ENCODE measurements at regions not wholly inside any gene's neighbourhood (a gene's known extent, or its start where the extent isn't known, plus 50 kb on each side); places are given as distances from the start of the nearest gene placed in this dataset.

- Histone ChIP-seq H3K79me1 (ENCODE audit: low read depth, low read length) (no peaks in the 10 kb centered on the region), H2BK15ac (ENCODE audit: low read length) (no peak overlapping the region), H3K9me3 (ENCODE audit: insufficient read depth in 2 of 2, low read depth in 1 of 2, low read length in 1 of 2) (no peaks in the 10 kb centered on the region), H3K4me1 (replicated peaks in 1 of 4; ENCODE audit: control insufficient read depth in 3 of 4, insufficient read depth in 4 of 4, low read length in 3 of 4) (no peaks in the 10 kb centered on the region), H3K4ac (replicated peaks; ENCODE audit: insufficient read length, low read depth, low read length) (no peak overlapping the region), H3K23ac (ENCODE audit: insufficient read length) (no peak overlapping the region), H3K4me3 (ENCODE audit: extremely low read depth in 1 of 4, insufficient read depth in 2 of 4, low read depth in 3 of 4, low read length in 4 of 4) (no peak overlapping the region), H4K5ac (ENCODE audit: insufficient read length, low read depth, low read length) (no peak overlapping the region), H3K18ac (ENCODE audit: extremely low read depth, low read length) (no peak overlapping the region; the same call in 1 of the 2 replicates), H3K79me2 (ENCODE audit: control insufficient read depth in 1 of 2, insufficient read depth in 2 of 2, low read length in 2 of 2) (no peaks in the 10 kb centered on the region), H4K20me1 (replicated peaks in 1 of 2; ENCODE audit: control insufficient read depth in 1 of 2, insufficient read depth in 2 of 2, low read length in 2 of 2) (no peaks in the 10 kb centered on the region), H3K27me3 (replicated peaks in 1 of 4; ENCODE audit: control insufficient read depth in 3 of 4, extremely low read depth in 1 of 4, insufficient read depth in 3 of 4, low read length in 3 of 4) (no peaks in the 10 kb centered on the region), H3K14ac (ENCODE audit: insufficient read length) (no peak overlapping the region), H2BK5ac (ENCODE audit: low read depth, low read length) (no peak overlapping the region), H2BK120ac (replicated peaks; ENCODE audit: low read depth, low read length) (no peak overlapping the region), H3K56ac (replicated peaks; ENCODE audit: insufficient read length, low read depth, low read length) (no peak overlapping the region), H3K36me3 (ENCODE audit: control insufficient read depth in 2 of 4, insufficient read depth in 4 of 4, low read length in 3 of 4) (no peaks in the 10 kb centered on the region), H2BK20ac (ENCODE audit: low read length) (no peak overlapping the region), H4K8ac (ENCODE audit: extremely low read depth, insufficient read depth, low read length) (no peak overlapping the region), H3K4me2 (ENCODE audit: insufficient read depth in 1 of 2, low read depth in 2 of 2, low read length in 2 of 2) (no peak overlapping the region), H3K27ac (ENCODE audit: low read depth, low read length) (no peak overlapping the region), H3K9ac (replicated peaks in 1 of 4; ENCODE audit: extremely low read depth in 1 of 4, low read depth in 3 of 4, low read length in 3 of 4) (no peak overlapping the region), H4K91ac (replicated peaks; ENCODE audit: insufficient read length, low read length) (no peak overlapping the region), H2BK12ac (ENCODE audit: low read depth, low read length) (no peak overlapping the region), H2AFZ (ENCODE audit: low read length) (no peak overlapping the region), H2AK5ac (ENCODE audit: low read depth, low read length) (no peak overlapping the region), H3K23me2 (ENCODE audit: low read depth, low read length) (no peaks in the 10 kb centered on the region)
- FAIRE-seq: no peak
- DNase-seq (ENCODE audit: low read depth in 1 of 2, low spot score in 2 of 2): peak in 1 of 2 experiments; percentile 36
- no peak for TF ChIP-seq JUN (IDR thresholded peaks at IDR 0.05; ENCODE audit: low read depth, low read length)
- ChIA-PET CTCF (ENCODE audit: partially characterized antibody) (interaction anchor here (1.9 kb wide), 1 partner anchor 23 kb away, joined by 4 read pairs; no protein-coding TSS in a partner anchor), POLR2A (ENCODE audit: partially characterized antibody) (no interaction called here)
- 93% methylated on average over 21 of the region's 22 CpGs; no CpG with 5 or more reads in 1 of the 2 experiments for WGBS, 2 experiments (ENCODE audit: extremely low coverage in 1 of 2, insufficient coverage in 1 of 2, insufficient read length in 1 of 2, insufficient replicate concordance in 2 of 2, low coverage in 1 of 2, low lambda C conversion rate in 2 of 2, missing lambda C conversion rate in 1 of 2)
Observed at GRCh38 chr5:3217771-3218495, 377.7 kb upstream of the IRX1 start.
